Smooth muscle cell (in vitro differentiated cells): ENCODE measurements at regions not wholly inside any gene's neighbourhood (a gene's known extent, or its start where the extent isn't known, plus 50 kb on each side); places are given as distances from the start of the nearest gene placed in this dataset.
"Not testable (repeated sequence)": the region's sequence is repeated elsewhere in the genome, so short reads cannot be mapped to it uniquely, and the experiment has no call there.

Experiments used
- DNase-seq: peaks from one replicate; lab custom pipeline; 2025; ENCODE audit not compliant: unreplicated experiment; lab: John Stamatoyannopoulos, UW
- H2AFZ ChIP-seq: fragments of 200-600 bp; sonication (generic); 2 replicates; pipeline ENCODE4 v1.6.0; 2016; ENCODE audit warnings: antibody characterized with exemption, low read depth, mild to moderate bottlenecking
- H3F3A ChIP-seq: fragments of 200-600 bp; sonication (generic); 2 replicates; pipeline ENCODE4 v1.6.0; 2017; ENCODE audit warnings: antibody characterized with exemption, low read depth
- H3K27ac ChIP-seq: fragments of 200-600 bp; sonication (generic); 2 replicates; pipeline ENCODE4 v1.5.1; 2016; ENCODE audit warnings: low read depth, mild to moderate bottlenecking
- H3K27me3 ChIP-seq: fragments of 200-600 bp; sonication (generic); 2 replicates; pipeline ENCODE4 v1.6.1; 2016; ENCODE audit warnings: low read depth, mild to moderate bottlenecking
- H3K36me3 ChIP-seq: fragments of 200-600 bp; sonication (generic); 2 replicates; pipeline ENCODE4 v1.5.1; 2016; ENCODE audit warnings: low read depth
- H3K4me1 ChIP-seq: fragments of 200-600 bp; sonication (generic); 2 replicates; pipeline ENCODE4 v1.5.1; 2016; ENCODE audit warnings: low read depth
- H3K4me2 ChIP-seq: fragments of 200-600 bp; sonication (generic); 2 replicates; pipeline ENCODE4 v1.6.0; 2016; ENCODE audit warnings: mild to moderate bottlenecking
- H3K4me3 ChIP-seq: fragments of 200-600 bp; sonication (generic); 2 replicates; pipeline ENCODE4 v1.5.1; 2016; ENCODE audit warnings: mild to moderate bottlenecking
- H3K79me2 ChIP-seq: fragments of 200-600 bp; sonication (generic); 2 replicates; pipeline ENCODE4 v1.6.0; 2016; ENCODE audit warnings: low read depth, mild to moderate bottlenecking
- H3K9ac ChIP-seq: fragments of 200-600 bp; sonication (generic); 2 replicates; pipeline ENCODE4 v1.6.0; 2016; ENCODE audit warnings: low read depth
- H3K9me3 ChIP-seq: fragments of 200-600 bp; sonication (generic); replicated peaks from 2 replicates; pipeline ENCODE4 v1.5.1; 2016; ENCODE audit warnings: low read depth
- H4K20me1 ChIP-seq: fragments of 200-600 bp; sonication (generic); 2 replicates; pipeline ENCODE4 v1.6.0; 2016; ENCODE audit warnings: low read depth
- CTCF ChIP-seq: fragments of 200-600 bp; sonication (generic); IDR thresholded peaks from 2 replicates; pipeline ENCODE4 v1.5.1; 2017; ENCODE audit warnings: borderline replicate concordance, mild to moderate bottlenecking, antibody characterized with exemption; ENCODE audit not compliant: insufficient read depth, poor library complexity, severe bottlenecking
- WGBS: methylation state at CpG from one replicate; pipeline ENCODE4 v1.1.7; 2016; ENCODE audit warnings: low lambda C conversion rate; 5-methylcytosine and 5-hydroxymethylcytosine counted together

- H3K36me3 ChIP-seq: no peaks in the 10 kb centered on the region
- TF ChIP-seq CTCF: no peak
- H3K4me3 ChIP-seq: no peak overlapping the region
- H3K4me2 ChIP-seq: peak overlapping the region; percentile 41
- H4K20me1 ChIP-seq: no peaks in the 10 kb centered on the region
- no peaks in the 10 kb centered on the region for H3K27me3 ChIP-seq
- WGBS: 81% methylated on average over 20 of the region's 20 CpGs
- no peaks in the 10 kb centered on the region for H3K9me3 ChIP-seq
- no peak overlapping the region for H2AFZ ChIP-seq
- H3K79me2 ChIP-seq: no peaks in the 10 kb centered on the region
- no peak for DNase-seq
- peak overlapping the region; percentile 55 for H3K9ac ChIP-seq
- peaks cover 17% of the 10 kb centered on the region for H3F3A ChIP-seq
- H3K27ac ChIP-seq: peak overlapping the region; percentile 73
- H3K4me1 ChIP-seq: peaks cover 25% of the 10 kb centered on the region
These were observed 451.2 kb downstream of the MIAT start for GRCh38 chr22:27108425-27109114.

GRCh38 chr22:27109406-27109805 lies 452.0 kb downstream of the MIAT start:
- H4K20me1 ChIP-seq, DNase-seq, H3K9me3 ChIP-seq, H3K4me3 ChIP-seq, H3K36me3 ChIP-seq, H3K79me2 ChIP-seq, H3K27ac ChIP-seq, H3K4me2 ChIP-seq, H3K27me3 ChIP-seq, H3K9ac ChIP-seq, H2AFZ ChIP-seq: not testable (repeated sequence)
- 96% methylated on average over 2 of the region's 2 CpGs for WGBS
- peaks cover 17% of the 10 kb centered on the region for H3F3A ChIP-seq
- H3K4me1 ChIP-seq: peaks cover 25% of the 10 kb centered on the region

GRCh38 chr22:27110665-27111451 lies 453.5 kb downstream of the MIAT start:
- Histone ChIP-seq H3K27ac (peak overlapping the region; percentile 95), H3K9ac (peak overlapping the region; percentile 78), H3F3A (peaks cover 17% of the 10 kb centered on the region), H4K20me1 (no peaks in the 10 kb centered on the region), H3K4me1 (peaks cover 25% of the 10 kb centered on the region), H3K27me3 (no peaks in the 10 kb centered on the region), H3K36me3 (no peaks in the 10 kb centered on the region), H3K4me2 (peak overlapping the region; percentile 64), H3K79me2 (no peaks in the 10 kb centered on the region), H3K4me3 (no peak overlapping the region), H3K9me3 (no peaks in the 10 kb centered on the region), H2AFZ (no peak overlapping the region)
- no peak for DNase-seq
- TF ChIP-seq CTCF: no peak
- 19% methylated on average over 11 of the region's 12 CpGs for WGBS

- Histone ChIP-seq H3K79me2 (no peaks in the 10 kb centered on the region), H3K9me3 (no peaks in the 10 kb centered on the region), H2AFZ (no peak overlapping the region), H3K4me2 (peak overlapping the region; percentile 58), H3K36me3 (no peaks in the 10 kb centered on the region), H3K9ac (peak overlapping the region; percentile 78), H3K4me3 (no peak overlapping the region), H3K27me3 (no peaks in the 10 kb centered on the region), H3K27ac (peak overlapping the region; percentile 95), H3F3A (peaks cover 17% of the 10 kb centered on the region), H4K20me1 (no peaks in the 10 kb centered on the region), H3K4me1 (peaks cover 25% of the 10 kb centered on the region)
- WGBS: 62% methylated on average over 7 of the region's 7 CpGs
- DNase-seq: no peak
- no peak for TF ChIP-seq CTCF
These were observed 454.6 kb downstream of the MIAT start for GRCh38 chr22:27111796-27112672.
